ENCODE measurements at regions not wholly inside any gene's neighbourhood (a gene's known extent, or its start where the extent isn't known, plus 50 kb on each side); places are given as distances from the start of the nearest gene placed in this dataset.

DNA sequence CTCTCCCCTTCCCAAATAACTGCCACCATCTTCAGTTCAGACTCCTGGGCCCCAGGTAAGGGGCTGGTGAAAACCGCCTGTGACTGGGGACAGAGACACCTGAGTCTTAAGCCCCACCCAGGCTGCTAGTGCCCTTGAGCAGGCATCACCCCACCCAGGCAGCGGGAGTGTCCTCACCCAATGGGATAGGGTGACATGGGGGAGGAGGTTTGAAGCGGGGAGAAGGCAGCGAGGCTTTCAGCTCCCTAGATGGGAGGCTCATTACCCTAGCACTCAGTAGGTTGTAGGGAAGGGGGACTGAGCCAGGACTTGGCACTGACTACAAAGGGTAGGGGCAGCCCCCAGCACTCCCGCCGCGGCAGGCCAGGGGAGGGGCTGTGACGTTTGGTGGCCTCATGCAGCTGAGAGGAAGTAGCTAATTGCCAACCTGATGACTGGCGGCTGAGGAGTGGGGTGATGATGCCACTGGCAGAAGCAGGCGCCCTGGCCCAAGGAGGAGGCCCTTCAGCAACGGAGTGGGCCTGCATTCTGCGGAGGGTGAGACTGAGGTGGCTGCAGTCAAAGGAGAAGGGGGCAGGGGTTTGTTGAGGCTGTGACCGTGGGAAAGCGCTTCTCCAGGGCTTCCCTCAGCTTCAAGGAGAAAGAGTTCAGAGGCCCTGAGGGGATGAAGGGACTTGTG lies 126.9 kb downstream of the MRPL14 start:
- ATAC-seq (peak; percentile 16), FAIRE-seq (no peak), DNase-seq (ENCODE audit: extremely low read depth in 1 of 4, low spot score in 3 of 4) (peak in 3 of 4 experiments; percentile 42 to 52 (median 47))
- ChIA-PET POLR2A (interaction anchor here (0.5 kb wide), 1 partner anchor 66 kb away, joined by 3 read pairs; no protein-coding TSS in a partner anchor), CTCF (ENCODE audit: low intra/inter-chr PET ratio) (no interaction called here)
- intact Hi-C loops (cut with micrococcal nuclease) (loop anchor here (2.0 to 5.0 kb wide), 2 partner anchors 58 to 72 kb away; no protein-coding TSS in a partner anchor), in situ Hi-C loops (cut with MboI) (no loop called here)
- Histone ChIP-seq H3K79me2 (ENCODE audit: control insufficient read depth, insufficient read depth, low read length) (no peaks in the 10 kb centered on the region), H3K9me1 (ENCODE audit: control insufficient read depth, insufficient read depth, low read length) (peaks cover 3% of the 10 kb centered on the region), H4K20me1 (replicated peaks; ENCODE audit: control insufficient read depth, insufficient read depth, low read length) (no peaks in the 10 kb centered on the region), H3K36me3 (ENCODE audit: control insufficient read depth, insufficient read depth, low read length) (no peaks in the 10 kb centered on the region; the same call in 2 of the 3 replicates), H2AFZ (ENCODE audit: low read depth, low read length) (peak overlapping the region; percentile 44), H3K27me3 (ENCODE audit: control insufficient read depth in 2 of 2, insufficient read depth in 2 of 2, low read length in 2 of 2) (no peaks in the 10 kb centered on the region), H3K9me3 (replicated peaks; ENCODE audit: control insufficient read depth, insufficient read depth, low read depth, low read length) (0 out of 2 replicates have a peak, but pooled peaks cover 3% of the 10 kb centered on the region), H3K4me1 (replicated peaks in 1 of 2; ENCODE audit: control insufficient read depth in 2 of 2, insufficient read depth in 2 of 2, low read length in 2 of 2) (peaks cover 28 to 31% of the 10 kb centered on the region in 2 experiments), H3K4me2 (ENCODE audit: insufficient read depth, low read length) (no peak overlapping the region), H3K9ac (ENCODE audit: insufficient read depth in 1 of 2, low read depth in 2 of 2, low read length in 2 of 2) (peak overlapping the region; percentile 4 to 77; a peak in 3 of 4 replicates), H3K27ac (ENCODE audit: extremely low read depth, low read depth, low read length) (peak overlapping the region; percentile 4; the same call in 1 of the 3 replicates), H3K4me3 (no peak overlapping the region)
- no TSS peak for BruUV-seq (replicated peaks)
- 59% methylated on average over 13 of the region's 14 CpGs for WGBS (ENCODE audit: insufficient coverage, low coverage, missing lambda C conversion rate)
- TF ChIP-seq, protein P1, sequence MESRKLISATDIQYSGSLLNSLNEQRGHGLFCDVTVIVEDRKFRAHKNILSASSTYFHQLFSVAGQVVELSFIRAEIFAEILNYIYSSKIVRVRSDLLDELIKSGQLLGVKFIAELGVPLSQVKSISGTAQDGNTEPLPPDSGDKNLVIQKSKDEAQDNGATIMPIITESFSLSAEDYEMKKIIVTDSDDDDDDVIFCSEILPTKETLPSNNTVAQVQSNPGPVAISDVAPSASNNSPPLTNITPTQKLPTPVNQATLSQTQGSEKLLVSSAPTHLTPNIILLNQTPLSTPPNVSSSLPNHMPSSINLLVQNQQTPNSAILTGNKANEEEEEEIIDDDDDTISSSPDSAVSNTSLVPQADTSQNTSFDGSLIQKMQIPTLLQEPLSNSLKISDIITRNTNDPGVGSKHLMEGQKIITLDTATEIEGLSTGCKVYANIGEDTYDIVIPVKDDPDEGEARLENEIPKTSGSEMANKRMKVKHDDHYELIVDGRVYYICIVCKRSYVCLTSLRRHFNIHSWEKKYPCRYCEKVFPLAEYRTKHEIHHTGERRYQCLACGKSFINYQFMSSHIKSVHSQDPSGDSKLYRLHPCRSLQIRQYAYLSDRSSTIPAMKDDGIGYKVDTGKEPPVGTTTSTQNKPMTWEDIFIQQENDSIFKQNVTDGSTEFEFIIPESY (CRISPR knock-in tag; IDR thresholded peaks at IDR 0.05), result peak; percentile 94
- TF ChIP-seq KAT8 (IDR thresholded peaks at IDR 0.05; ENCODE audit: low read depth) (no peak), ETV1 (tag; conservative IDR thresholded peaks at IDR 0.05; ENCODE audit: low read depth) (0 out of 2 replicates have a peak, but pooled peaks have one; percentile 15), MAZ (CRISPR knock-in tag; conservative IDR thresholded peaks at IDR 0.05 in 1 of 2, IDR thresholded peaks at IDR 0.05 in 1 of 2) (0 out of 4 replicates have a peak, but pooled peaks of 1 of the 2 experiments have one; percentile 21), ETV5 (CRISPR knock-in tag; IDR thresholded peaks at IDR 0.05; ENCODE audit: low read depth) (no peak), POLR2G (IDR thresholded peaks at IDR 0.05; ENCODE audit: low read depth, low read length) (peak; percentile 54; the same call in 1 of the 2 replicates), SRSF1 (IDR thresholded peaks at IDR 0.05; ENCODE audit: low read depth, low read length) (no peak), ZNF592 (IDR thresholded peaks at IDR 0.05) (peak; percentile 87), SPI1 (IDR thresholded peaks at IDR 0.05; ENCODE audit: borderline replicate concordance, low read depth, low read length) (0 out of 2 replicates have a peak, but pooled peaks have one; percentile 41), RBFOX2 (IDR thresholded peaks at IDR 0.05; ENCODE audit: low read depth, low read length) (peak; percentile 42; the same call in 1 of the 2 replicates)
- TF ChIP-seq, protein P2, sequence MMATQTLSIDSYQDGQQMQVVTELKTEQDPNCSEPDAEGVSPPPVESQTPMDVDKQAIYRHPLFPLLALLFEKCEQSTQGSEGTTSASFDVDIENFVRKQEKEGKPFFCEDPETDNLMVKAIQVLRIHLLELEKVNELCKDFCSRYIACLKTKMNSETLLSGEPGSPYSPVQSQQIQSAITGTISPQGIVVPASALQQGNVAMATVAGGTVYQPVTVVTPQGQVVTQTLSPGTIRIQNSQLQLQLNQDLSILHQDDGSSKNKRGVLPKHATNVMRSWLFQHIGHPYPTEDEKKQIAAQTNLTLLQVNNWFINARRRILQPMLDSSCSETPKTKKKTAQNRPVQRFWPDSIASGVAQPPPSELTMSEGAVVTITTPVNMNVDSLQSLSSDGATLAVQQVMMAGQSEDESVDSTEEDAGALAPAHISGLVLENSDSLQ (IDR thresholded peaks at IDR 0.05), result peak; percentile 40

Data from K562 (cell line).